ENCODE measurements at regions not wholly inside any gene's neighbourhood (a gene's known extent, or its start where the extent isn't known, plus 50 kb on each side); places are given as distances from the start of the nearest gene placed in this dataset.
"Not testable (repeated sequence)": the region's sequence is repeated elsewhere in the genome, so short reads cannot be mapped to it uniquely, and the experiment has no call there.

DNA sequence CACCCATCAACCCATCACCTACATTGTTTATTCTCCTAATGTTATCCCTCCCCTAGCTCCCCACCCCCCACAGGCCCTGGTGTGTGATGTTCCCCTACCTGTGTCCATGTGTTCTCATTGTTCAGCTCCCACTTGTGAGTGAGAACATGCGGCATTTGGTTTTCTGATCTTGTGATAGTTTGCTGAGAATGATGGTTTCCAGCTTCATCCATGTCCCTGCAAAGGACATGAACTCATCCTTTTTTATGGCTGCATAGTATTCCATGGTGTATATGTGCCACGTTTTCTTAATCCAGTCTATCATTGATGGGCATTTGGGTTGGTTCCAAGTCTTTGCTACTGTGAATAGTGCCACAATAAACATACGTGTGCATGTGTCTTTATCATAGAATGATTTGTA, 118.1 kb upstream of the IER5L start:
- DNase-seq (ENCODE audit: low read depth in 2 of 2, low spot score in 1 of 2) = not testable (repeated sequence)

DNA sequence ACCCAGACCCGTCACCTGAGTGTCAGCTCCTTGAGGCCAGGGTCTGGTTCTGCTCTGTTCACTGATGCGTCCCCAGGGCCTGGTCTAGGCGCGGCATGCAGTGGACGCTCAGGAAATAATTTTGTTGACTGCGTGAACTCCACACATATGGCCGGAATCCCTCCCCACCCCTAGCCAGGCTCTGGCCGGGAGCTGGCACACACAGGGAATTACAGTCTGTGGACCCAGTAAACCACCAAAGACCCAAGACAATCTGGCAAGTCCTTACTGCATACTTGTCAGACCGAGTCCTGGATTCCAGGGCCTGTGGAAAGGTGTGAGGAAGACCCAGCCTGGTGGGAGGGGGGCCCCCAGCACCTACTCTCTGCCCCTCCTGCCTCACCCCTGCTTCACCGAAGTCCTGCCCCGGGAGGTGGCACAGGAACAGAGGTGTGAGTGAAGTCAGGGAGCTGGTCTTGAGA, 113.0 kb upstream of the IER5L start:
- no peak for DNase-seq (ENCODE audit: low read depth in 2 of 2, low spot score in 1 of 2)

GRCh38 chr9:129290606-129291005, 112.5 kb upstream of the IER5L start:
- DNase-seq (ENCODE audit: low read depth in 2 of 2, low spot score in 1 of 2) = no peak

- no peak for DNase-seq (ENCODE audit: low read depth in 2 of 2, low spot score in 1 of 2)
Measured at GRCh38 chr9:129289883-129290282, 111.8 kb upstream of the IER5L start.

- no peak for DNase-seq (ENCODE audit: low read depth in 2 of 2, low spot score in 1 of 2)
Measured at GRCh38 chr9:129289131-129289731, 111.2 kb upstream of the IER5L start.

DNA sequence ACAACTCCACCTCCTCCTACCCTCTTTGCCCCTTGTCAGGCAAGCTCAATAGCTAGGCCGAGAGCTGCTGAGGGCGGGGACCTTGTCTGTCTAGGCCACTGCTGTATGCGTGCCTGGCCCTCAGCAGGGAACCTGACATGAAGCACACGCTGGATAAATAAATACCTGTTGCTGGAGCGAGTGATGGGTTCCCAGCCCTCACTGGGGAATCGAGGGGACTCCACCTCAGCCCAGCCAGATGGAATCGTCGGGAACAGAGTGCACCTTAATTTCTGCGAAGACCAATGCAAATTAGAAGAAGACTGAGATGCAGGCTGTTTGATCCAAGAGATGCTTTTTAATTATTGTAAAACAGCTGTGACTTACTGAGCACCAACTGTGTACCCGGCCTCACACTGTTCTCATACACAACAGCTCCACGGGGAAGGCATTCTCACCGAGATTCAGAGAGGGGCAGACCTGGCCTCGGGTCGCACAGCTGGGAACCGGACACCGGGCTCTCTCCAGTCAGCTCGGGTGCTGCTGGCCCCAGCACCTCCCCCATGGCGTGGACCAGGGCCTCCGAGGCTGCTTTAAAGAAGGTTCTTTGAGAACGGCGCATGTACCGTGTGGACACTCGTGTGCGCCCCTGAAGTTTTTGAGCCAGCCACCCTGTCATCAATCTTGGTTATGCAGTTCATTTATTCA, 109.7 kb upstream of the IER5L start:
- DNase-seq (ENCODE audit: low read depth in 2 of 2, low spot score in 1 of 2) = no peak

DNA sequence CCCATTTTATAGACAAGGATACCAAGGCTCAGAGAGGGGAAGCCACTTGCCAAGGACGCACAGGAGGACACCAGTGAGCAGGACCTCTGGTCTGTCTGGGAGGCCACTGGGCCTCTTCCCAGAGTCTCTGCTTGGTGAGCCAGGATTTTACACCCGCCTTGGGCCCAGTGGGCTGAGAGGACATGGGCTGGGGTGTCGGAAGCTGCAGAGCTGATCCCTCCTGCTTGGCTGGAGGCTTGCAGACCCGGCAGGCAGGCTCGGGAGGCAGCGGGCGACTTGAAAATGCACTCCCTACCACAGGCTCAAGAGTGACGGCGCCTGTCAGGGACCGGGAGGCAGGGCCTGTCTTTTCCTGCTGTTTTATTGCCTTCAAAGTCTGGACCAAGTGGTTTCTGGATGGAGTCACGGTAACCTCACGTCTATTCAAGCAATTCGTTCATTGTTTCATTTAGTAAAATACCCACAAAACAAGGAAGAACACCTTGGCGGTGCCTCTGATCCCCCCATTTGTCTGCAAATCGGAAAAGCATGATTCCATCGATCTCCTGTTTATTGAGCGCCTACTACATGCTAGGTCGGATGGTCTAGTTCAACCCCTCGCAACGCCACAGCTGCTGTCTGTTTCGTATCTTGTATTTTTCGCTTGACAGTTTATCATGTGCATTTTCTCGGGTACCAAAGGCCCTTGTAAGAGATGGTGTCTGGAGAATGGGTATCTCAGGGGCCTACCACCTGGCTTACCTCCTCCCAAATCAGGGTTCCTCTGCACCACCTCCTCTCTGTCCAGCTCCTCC, 108.1 kb upstream of the IER5L start:
- no peak for DNase-seq (ENCODE audit: low read depth in 2 of 2, low spot score in 1 of 2)

- no peak for DNase-seq (ENCODE audit: low read depth in 2 of 2, low spot score in 1 of 2)
Measured at GRCh38 chr9:129285382-129285781, 107.3 kb upstream of the IER5L start.

DNA sequence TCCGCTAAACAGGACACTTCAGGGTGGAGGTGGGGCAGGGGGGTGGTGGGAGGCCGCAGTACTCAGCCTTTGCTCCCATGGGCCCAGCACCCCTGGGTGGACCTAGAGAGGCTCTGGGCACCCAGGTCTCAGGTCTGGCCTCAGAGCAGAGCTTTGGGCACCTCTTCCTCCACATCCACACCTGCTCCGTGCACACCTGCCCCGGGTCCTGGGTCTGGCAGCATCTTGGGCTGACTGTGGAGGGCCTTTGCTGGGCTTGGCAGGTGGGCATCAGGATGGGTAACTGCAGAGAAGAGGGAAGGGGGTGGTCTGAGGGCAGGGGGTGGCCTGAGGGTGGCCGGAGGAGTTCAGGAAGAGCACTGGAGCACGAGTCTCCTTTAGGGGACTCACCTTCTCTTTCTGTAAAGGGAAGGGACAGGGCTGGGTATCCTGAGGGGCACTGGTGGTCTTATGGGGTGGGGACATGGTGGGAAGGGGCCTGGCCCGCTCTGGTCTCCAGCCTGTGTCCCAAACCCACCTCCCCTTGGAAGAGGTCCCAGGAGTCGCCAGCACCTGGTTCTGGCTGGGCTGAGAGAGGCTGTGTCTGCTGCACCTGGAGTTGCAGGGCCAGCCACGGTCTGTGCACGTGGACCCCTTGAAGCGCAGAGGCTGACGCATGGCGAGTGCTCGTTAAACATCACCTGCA, 106.7 kb upstream of the IER5L start:
- DNase-seq (ENCODE audit: low read depth in 2 of 2, low spot score in 1 of 2) = no peak

GRCh38 chr9:129283705-129284606, 105.9 kb upstream of the IER5L start:
- DNase-seq (ENCODE audit: low read depth in 2 of 2, low spot score in 1 of 2) = no peak

- DNase-seq (ENCODE audit: low read depth in 2 of 2, low spot score in 1 of 2) = no peak
Measured at GRCh38 chr9:129283291-129283691, 105.2 kb upstream of the IER5L start.

- DNase-seq (ENCODE audit: low read depth in 2 of 2, low spot score in 1 of 2) = no peak
Measured at GRCh38 chr9:129282731-129283211, 104.7 kb upstream of the IER5L start.

DNA sequence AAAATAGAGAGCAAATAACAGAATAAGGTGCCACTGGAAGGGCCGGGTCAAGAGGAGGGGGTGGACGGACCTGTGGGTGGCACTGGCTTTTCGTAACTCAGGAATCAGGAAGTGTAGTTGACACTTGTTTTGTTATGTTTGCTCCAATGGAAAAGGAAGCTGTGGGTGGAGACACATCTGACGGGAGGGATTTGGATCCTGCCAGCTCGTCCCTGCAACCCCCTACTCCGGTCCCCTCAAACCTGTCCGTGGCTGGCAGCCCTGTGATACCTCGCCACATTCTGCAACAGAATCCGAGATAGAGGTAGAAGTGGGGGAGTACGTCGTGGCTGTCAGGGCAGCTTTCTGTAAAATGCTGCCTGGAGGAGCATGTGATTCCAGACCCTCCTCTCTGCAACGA, 104.2 kb upstream of the IER5L start:
- no peak for DNase-seq (ENCODE audit: low read depth in 2 of 2, low spot score in 1 of 2)

- no peak for DNase-seq (ENCODE audit: low read depth in 2 of 2, low spot score in 1 of 2)
Measured at GRCh38 chr9:129281506-129282145, 103.6 kb upstream of the IER5L start.

DNA sequence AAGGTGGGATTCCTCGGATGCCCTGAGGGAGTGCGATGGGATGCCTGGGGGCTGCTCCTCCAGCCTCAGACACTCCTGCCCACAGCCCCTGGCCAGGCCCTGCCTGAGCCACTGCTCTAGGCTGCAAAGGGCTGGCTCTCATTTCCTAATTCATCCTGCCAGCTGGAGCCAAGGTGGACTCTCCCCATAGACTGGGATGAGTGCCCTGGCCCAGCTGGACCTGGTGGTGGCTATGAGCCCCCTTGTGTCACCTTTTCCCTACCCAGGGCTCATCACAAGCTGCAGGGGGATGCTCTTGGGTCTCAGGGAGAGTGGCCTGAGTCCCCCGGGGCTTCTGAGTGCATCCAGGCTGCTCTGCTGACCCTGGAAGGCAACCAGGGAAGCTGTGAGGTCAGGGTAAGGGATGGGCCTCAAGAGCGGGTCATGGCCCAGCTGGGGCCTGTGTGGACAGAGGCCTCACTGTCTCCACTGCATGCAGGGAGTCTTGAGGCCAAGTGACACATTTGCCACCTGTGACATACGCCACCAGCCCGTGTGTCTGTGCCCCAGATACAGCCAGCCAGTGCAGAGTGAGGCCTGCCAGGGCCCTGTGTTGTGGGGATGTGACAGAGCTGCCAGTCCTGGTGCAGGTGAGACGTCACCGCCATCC, 102.7 kb upstream of the IER5L start:
- no peak for DNase-seq (ENCODE audit: low read depth in 2 of 2, low spot score in 1 of 2)

DNA sequence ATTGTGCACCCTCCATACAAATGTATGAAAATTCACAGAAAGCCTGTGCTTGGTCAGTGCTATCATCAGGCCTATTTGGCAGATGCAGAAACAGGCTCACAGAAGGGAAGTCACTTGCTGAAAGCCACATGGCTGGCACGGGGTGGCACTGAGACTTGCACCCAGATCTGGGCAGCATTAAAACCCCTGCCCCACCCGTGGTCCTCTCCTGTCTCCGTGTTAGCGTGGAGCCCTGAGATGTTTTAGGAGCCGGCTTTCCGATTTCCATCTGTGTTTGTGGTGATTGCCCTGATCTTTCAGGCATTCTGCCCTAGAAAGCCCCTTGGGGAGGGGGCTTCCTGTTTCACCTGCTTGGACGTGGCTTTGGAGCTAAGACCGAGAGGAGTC, 102.2 kb upstream of the IER5L start:
- DNase-seq (ENCODE audit: low read depth in 2 of 2, low spot score in 1 of 2) = no peak

GRCh38 chr9:129278391-129279237, 100.6 kb upstream of the IER5L start:
- DNase-seq (ENCODE audit: low read depth in 2 of 2, low spot score in 1 of 2) = no peak

DNA sequence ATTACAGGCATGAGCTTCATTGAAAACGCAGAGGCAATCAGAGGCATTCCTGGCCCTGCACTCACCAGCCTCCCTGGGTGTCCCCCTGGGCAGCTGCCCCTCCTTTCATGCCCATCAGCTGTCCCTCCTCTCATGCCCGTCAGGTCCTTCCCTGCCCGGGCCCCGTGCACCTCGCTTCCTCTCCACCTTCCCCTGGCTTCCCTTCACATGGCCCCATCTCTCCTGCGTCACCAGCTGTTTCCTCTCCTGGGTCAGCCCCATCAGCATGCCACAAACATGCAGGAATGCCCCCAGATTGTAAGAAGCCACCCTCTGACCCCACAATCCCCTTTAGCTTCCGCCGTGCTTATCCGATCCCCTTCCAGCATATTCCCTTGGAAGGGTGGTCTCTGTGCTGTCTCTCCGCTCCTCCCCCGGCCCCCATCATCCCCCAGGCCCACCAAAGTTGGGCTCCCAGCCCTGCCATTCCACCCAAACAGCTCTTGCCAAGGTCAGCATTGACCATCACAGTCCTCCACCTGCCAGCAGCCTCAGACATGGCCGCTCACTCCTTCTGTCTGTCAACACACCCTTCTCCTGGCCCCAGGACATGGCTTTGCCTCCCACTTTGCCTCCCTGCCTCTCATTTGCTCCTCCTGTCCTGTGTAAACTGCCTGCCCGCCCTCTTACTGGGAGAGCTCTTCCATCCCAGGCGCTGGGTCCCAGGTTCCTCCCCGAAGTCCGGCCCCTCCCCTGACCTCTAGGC, 98.6 kb upstream of the IER5L start:
- DNase-seq (ENCODE audit: low read depth in 2 of 2, low spot score in 1 of 2) = no peak
